HepG2 (cell line): ENCODE measurements at regions not wholly inside any gene's neighbourhood (a gene's known extent, or its start where the extent isn't known, plus 50 kb on each side); places are given as distances from the start of the nearest gene placed in this dataset.

ENCODE experiments used
- ATAC-seq: fragments of 200-7000 bp; cut with Tn5 transposase; 3 replicates; pipeline ENCODE4 v1.9.1; 2020; ENCODE audit warnings: mild to moderate bottlenecking, moderate library complexity
- BruUV-seq: library from RNA; stranded (reverse); fragments of 400-500 nt; replicated peaks from 2 replicates; lab custom pipeline; 2021; lab: Mats Ljungman, UMichigan
- CTCF ChIA-PET: fragments of 300-600 bp; formaldehyde crosslinking; extraction: SDS; loops from one replicate; lab custom pipeline; 2021; ENCODE audit warnings: low total read pairs, inconsistent platforms, low intra/inter-chr PET ratio; lab: Yijun Ruan, JAX
- POLR2A ChIA-PET: fragments of 350-600 bp; sonication (Branson Sonifier 250); formaldehyde crosslinking; loops from one replicate; lab custom pipeline; 2020; ENCODE audit warnings: antibody characterized with exemption, inconsistent platforms; lab: Yijun Ruan, JAX
- DNase-seq: peaks from one replicate; pipeline ENCODE4 v3.0.0-alpha.2; 2015; ENCODE audit warnings: low spot score
- FAIRE-seq: peaks from 3 replicates; lab custom pipeline; 2011; peaks lifted over from hg19 to GRCh38; lab: Jason Lieb, UNC
- H2AFZ ChIP-seq: one replicate; pipeline ENCODE4 v1.6.1; 2011; ENCODE audit warnings: low read length, inconsistent platforms
- H3K27ac ChIP-seq: fragments of 300-600 bp; 3 replicates; pipeline ENCODE4 v1.8.0; 2011; ENCODE audit warnings: mixed run types, mild to moderate bottlenecking, mixed read lengths, low read length, inconsistent platforms; ENCODE audit not compliant: insufficient read depth; ENCODE audit errors: extremely low read length
- H3K27me3 ChIP-seq, 2 experiments: fragments of 200-600 bp in 1 of 2; 2 replicates in 1 of 2; 3 replicates in 1 of 2; pipeline versions ENCODE4 v1.6.0 to v1.8.0; 2011; ENCODE audit warnings: low read length in 2 of 2, mild to moderate bottlenecking in 2 of 2, moderate library complexity in 2 of 2, inconsistent platforms in 1 of 2; ENCODE audit not compliant: insufficient read depth in 2 of 2, control insufficient read depth in 1 of 2
- H3K36me3 ChIP-seq, 2 experiments: fragments of 200-600 bp in 1 of 2; replicated peaks in 1 of 2; 2 replicates in 1 of 2; 3 replicates in 1 of 2; pipeline versions ENCODE4 v1.5.1 to v1.8.0; 2011; ENCODE audit warnings: low read length in 2 of 2, inconsistent platforms in 1 of 2; ENCODE audit not compliant: insufficient read depth in 2 of 2, control insufficient read depth in 1 of 2
- H3K4me1 ChIP-seq: 2 replicates; pipeline ENCODE4 v1.5.1; 2012; ENCODE audit warnings: low read length, inconsistent platforms; ENCODE audit not compliant: insufficient read depth
- H3K4me2 ChIP-seq: 2 replicates; pipeline ENCODE4 v1.6.0; 2011; ENCODE audit warnings: low read depth, low read length, inconsistent platforms
- H3K4me3 ChIP-seq, 3 experiments: fragments of 200-600 bp in 1 of 3; sonication (generic), shearing (Covaris generic) in 1 of 3; replicated peaks in 1 of 3; 2 replicates each; pipeline ENCODE4 v1.5.1; 2011 to 2016; ENCODE audit warnings: low read length in 3 of 3, inconsistent platforms in 2 of 3, low read depth in 2 of 3, mild to moderate bottlenecking in 2 of 3, control low read depth in 1 of 3, mixed read lengths in 1 of 3; ENCODE audit not compliant: insufficient read depth in 1 of 3
- H3K79me2 ChIP-seq: one replicate; pipeline ENCODE4 v1.6.1; 2011; ENCODE audit warnings: low read length, inconsistent platforms; ENCODE audit not compliant: insufficient read depth
- H3K9ac ChIP-seq: 2 replicates; pipeline ENCODE4 v1.6.0; 2011; ENCODE audit warnings: mild to moderate bottlenecking, low read depth, low read length, inconsistent platforms; ENCODE audit not compliant: insufficient read depth
- H3K9me3 ChIP-seq: 2 replicates; pipeline ENCODE4 v1.5.1; 2012; ENCODE audit warnings: mild to moderate bottlenecking, low read length
- H4K20me1 ChIP-seq: 2 replicates; pipeline ENCODE4 v1.6.0; 2011; ENCODE audit warnings: inconsistent platforms, mild to moderate bottlenecking, low read length, moderate library complexity; ENCODE audit not compliant: insufficient read depth
- ATF4 ChIP-seq, 2 experiments: fragments of 450-650 bp in 1 of 2; sonication (generic) in 1 of 2; formaldehyde crosslinking; IDR thresholded peaks; 2 replicates each; pipeline versions ENCODE4 v1.5.0 to v1.8.0; 2020 to 2022; ENCODE audit warnings: mild to moderate bottlenecking in 1 of 2, missing genetic modification reagents in 1 of 2
- ELF3 ChIP-seq: IDR thresholded peaks from 2 replicates; pipeline ENCODE4 v1.6.1; 2016; ENCODE audit warnings: missing genetic modification reagents, missing compliant biosample characterization
- JUNB ChIP-seq: sonication (generic); formaldehyde crosslinking; IDR thresholded peaks from 2 replicates; pipeline ENCODE4 v1.8.0; 2022; ENCODE audit warnings: missing genetic modification reagents, mild to moderate bottlenecking, borderline replicate concordance
- MAFK ChIP-seq, 2 experiments: IDR thresholded peaks in 1 of 2; conservative IDR thresholded peaks in 1 of 2; 2 replicates each; pipeline ENCODE4 v1.6.1; 2011; ENCODE audit warnings: improper control_type of control experiment in 2 of 2, low read length in 2 of 2
- ZFP62 ChIP-seq: sonication (generic); formaldehyde crosslinking; IDR thresholded peaks from 2 replicates; pipeline ENCODE4 v1.4.0; 2020; ENCODE audit warnings: missing genetic modification reagents
- ZNF678 ChIP-seq: sonication (generic); formaldehyde crosslinking; IDR thresholded peaks from 2 replicates; pipeline ENCODE4 v1.4.0; 2020; ENCODE audit warnings: mild to moderate bottlenecking, missing genetic modification reagents
- WGBS: methylation state at CpG from one replicate; pipeline ENCODE4 v1.1.6; 2017; ENCODE audit warnings: low lambda C conversion rate; 5-methylcytosine and 5-hydroxymethylcytosine counted together
- in situ Hi-C: cut with HindIII; loops from 2 replicates; pipeline ENCODE4 v1.10.0; 2017; ENCODE audit warnings: low pct_unique_long_range_greater_than_20kb; ENCODE audit not compliant: extremely low pct_ligation_motif_present
- intact Hi-C: fragments of 100-400 bp; cut with micrococcal nuclease; formaldehyde crosslinking; loops from one replicate; pipeline ENCODE4 v1.10.0; 2022; ENCODE audit not compliant: unreplicated experiment

GRCh38 chr3:170749185-170749584 lies 120.8 kb downstream of the RPL22L1 start (continued):
- TF ChIP-seq ZNF678 (CRISPR knock-in tag) (no peak), JUNB (CRISPR knock-in tag) (no peak)
- TF ChIP-seq, all 625 proteins: peak for 0

GRCh38 chr3:170746175-170746942 lies 123.6 kb downstream of the RPL22L1 start:
- 11% methylated on average over 3 of the region's 3 CpGs for WGBS
- H2AFZ ChIP-seq, result no peak overlapping the region
- no peaks in the 10 kb centered on the region for H3K79me2 ChIP-seq
- H3K4me2 ChIP-seq, result no peak overlapping the region
- ChIA-PET POLR2A (no interaction called here), CTCF (no interaction called here)
- no peak overlapping the region for H3K4me3 ChIP-seq
- TF ChIP-seq ATF4 (CRISPR knock-in tag; IDR thresholded peaks at IDR 0.05), result no peak
- TF ChIP-seq ELF3 (CRISPR knock-in tag), result no peak
- DNase-seq (no peak), ATAC-seq (no peak), FAIRE-seq (no peak)
- no peaks in the 10 kb centered on the region for H3K27me3 ChIP-seq
- in situ Hi-C loops (no loop called here), intact Hi-C loops (no loop called here)
- no peaks in the 10 kb centered on the region for H3K9me3 ChIP-seq
- H3K27ac ChIP-seq, result no peak overlapping the region
- BruUV-seq, result no TSS peak
- no peak overlapping the region for H3K9ac ChIP-seq
- no peaks in the 10 kb centered on the region for H3K4me1 ChIP-seq
- H4K20me1 ChIP-seq, result no peaks in the 10 kb centered on the region
- no peaks in the 10 kb centered on the region for H3K36me3 ChIP-seq

- Histone ChIP-seq H3K4me3 (no peak overlapping the region), H3K79me2 (no peaks in the 10 kb centered on the region), H3K36me3 (no peaks in the 10 kb centered on the region), H3K27me3 (no peaks in the 10 kb centered on the region; a peak in 1 of 5 replicates), H2AFZ (no peak overlapping the region), H4K20me1 (no peaks in the 10 kb centered on the region), H3K4me1 (no peaks in the 10 kb centered on the region), H3K9ac (no peak overlapping the region), H3K4me2 (no peak overlapping the region), H3K9me3 (no peaks in the 10 kb centered on the region), H3K27ac (no peak overlapping the region)
- no peak for FAIRE-seq
- intact Hi-C loops, result no loop called here
- no peak for ATAC-seq
- ChIA-PET POLR2A (no interaction called here), CTCF (no interaction called here)
- BruUV-seq, result no TSS peak
- in situ Hi-C loops, result no loop called here
- TF ChIP-seq MAFK (conservative IDR thresholded peaks at IDR 0.05 in 1 of 2, IDR thresholded peaks at IDR 0.05 in 1 of 2; ENCODE audit: low read length in 2 of 2) (peak in 1 of 2 experiments; percentile 25; a peak in 1 of 4 replicates), ZFP62 (CRISPR knock-in tag) (no peak)
- DNase-seq, result no peak
Measured at GRCh38 chr3:170745211-170745718, 124.7 kb downstream of the RPL22L1 start.
